ENCODE measurements at regions not wholly inside any gene's neighbourhood (a gene's known extent, or its start where the extent isn't known, plus 50 kb on each side); places are given as distances from the start of the nearest gene placed in this dataset.

- Mint-ChIP-seq H3K4me3 (no peak overlapping the region), H3K4me1 (no peaks in the 10 kb centered on the region), H3K9me3 (peaks cover 0 to 4% (median 0%) of the 10 kb centered on the region in 3 donors), H3K27me3 (no peaks in the 10 kb centered on the region), H3K36me3 (no peaks in the 10 kb centered on the region), H3K27ac (no peak overlapping the region)
These were observed 823.1 kb downstream of the USP25 start for GRCh38 chr21:16552880-16553279.

GRCh38 chr21:16554503-16554902 is 824.7 kb downstream of the USP25 start:
- Mint-ChIP-seq H3K36me3 (no peaks in the 10 kb centered on the region), H3K9me3 (peaks cover 0 to 4% (median 0%) of the 10 kb centered on the region in 3 donors), H3K27me3 (no peaks in the 10 kb centered on the region), H3K27ac (no peak overlapping the region), H3K4me1 (no peaks in the 10 kb centered on the region), H3K4me3 (no peak overlapping the region)

GRCh38 chr21:16563116-16563515 is 833.3 kb downstream of the USP25 start:
- Mint-ChIP-seq H3K36me3 (no peaks in the 10 kb centered on the region), H3K27ac (no peak overlapping the region), H3K9me3 (no peaks in the 10 kb centered on the region), H3K4me1 (no peaks in the 10 kb centered on the region), H3K4me3 (no peak overlapping the region), H3K27me3 (no peaks in the 10 kb centered on the region)

- Mint-ChIP-seq H3K9me3 (peaks cover 0 to 1% (median 0%) of the 10 kb centered on the region in 3 donors), H3K4me1 (no peaks in the 10 kb centered on the region), H3K4me3 (no peak overlapping the region), H3K27ac (no peak overlapping the region), H3K27me3 (no peaks in the 10 kb centered on the region), H3K36me3 (no peaks in the 10 kb centered on the region)
These were observed 834.0 kb downstream of the USP25 start for GRCh38 chr21:16563795-16564194.

GRCh38 chr21:16568244-16568643 is 838.5 kb downstream of the USP25 start:
- no peak overlapping the region for H3K27ac Mint-ChIP-seq
- no peaks in the 10 kb centered on the region for H3K4me1 Mint-ChIP-seq
- H3K9me3 Mint-ChIP-seq = peaks cover 0 to 1% (median 0%) of the 10 kb centered on the region in 3 donors
- no peak overlapping the region for H3K4me3 Mint-ChIP-seq
- H3K36me3 Mint-ChIP-seq = no peaks in the 10 kb centered on the region
- no peaks in the 10 kb centered on the region for H3K27me3 Mint-ChIP-seq

- Mint-ChIP-seq H3K27ac (no peak overlapping the region), H3K36me3 (no peaks in the 10 kb centered on the region), H3K4me1 (no peaks in the 10 kb centered on the region), H3K27me3 (no peaks in the 10 kb centered on the region), H3K9me3 (peaks cover 0 to 2% (median 0%) of the 10 kb centered on the region in 3 donors), H3K4me3 (no peak overlapping the region)
These were observed 838.9 kb downstream of the USP25 start for GRCh38 chr21:16568661-16569060.

GRCh38 chr21:16569679-16570078 is 839.9 kb downstream of the USP25 start:
- H3K27ac Mint-ChIP-seq = no peak overlapping the region
- H3K4me1 Mint-ChIP-seq = no peaks in the 10 kb centered on the region
- H3K27me3 Mint-ChIP-seq = no peaks in the 10 kb centered on the region
- peaks cover 0 to 4% (median 0%) of the 10 kb centered on the region in 3 donors for H3K9me3 Mint-ChIP-seq
- H3K4me3 Mint-ChIP-seq = no peak overlapping the region
- no peaks in the 10 kb centered on the region for H3K36me3 Mint-ChIP-seq

GRCh38 chr21:16570171-16570570 is 840.4 kb downstream of the USP25 start:
- Mint-ChIP-seq H3K4me1 (no peaks in the 10 kb centered on the region), H3K36me3 (no peaks in the 10 kb centered on the region), H3K27ac (no peak overlapping the region), H3K4me3 (no peak overlapping the region), H3K27me3 (no peaks in the 10 kb centered on the region), H3K9me3 (peaks cover 0 to 4% (median 0%) of the 10 kb centered on the region in 3 donors)

GRCh38 chr21:16570856-16571255 is 841.1 kb downstream of the USP25 start:
- H3K4me3 Mint-ChIP-seq = no peak overlapping the region
- H3K4me1 Mint-ChIP-seq = no peaks in the 10 kb centered on the region
- H3K9me3 Mint-ChIP-seq = peaks cover 0 to 4% (median 0%) of the 10 kb centered on the region in 3 donors
- no peak overlapping the region for H3K27ac Mint-ChIP-seq
- H3K36me3 Mint-ChIP-seq = no peaks in the 10 kb centered on the region
- no peaks in the 10 kb centered on the region for H3K27me3 Mint-ChIP-seq

GRCh38 chr21:16571594-16571993 is 841.8 kb downstream of the USP25 start:
- Mint-ChIP-seq H3K4me3 (no peak overlapping the region), H3K9me3 (peaks cover 0 to 5% (median 3%) of the 10 kb centered on the region in 3 donors), H3K27ac (no peak overlapping the region), H3K27me3 (no peaks in the 10 kb centered on the region), H3K36me3 (no peaks in the 10 kb centered on the region), H3K4me1 (no peaks in the 10 kb centered on the region)

- Mint-ChIP-seq H3K4me3 (no peak overlapping the region), H3K27ac (no peak overlapping the region), H3K4me1 (no peaks in the 10 kb centered on the region)
These were observed 842.2 kb downstream of the USP25 start for GRCh38 chr21:16572032-16572431.

GRCh38 chr21:16573578-16573977 is 843.8 kb downstream of the USP25 start:
- no peaks in the 10 kb centered on the region for H3K27me3 Mint-ChIP-seq

More at GRCh38 chr21:16572032-16572431, 842.2 kb downstream of the USP25 start:
- no peaks in the 10 kb centered on the region for H3K36me3 Mint-ChIP-seq
- peaks cover 0 to 5% (median 3%) of the 10 kb centered on the region in 3 donors for H3K9me3 Mint-ChIP-seq
- H3K27me3 Mint-ChIP-seq = no peaks in the 10 kb centered on the region

GRCh38 chr21:16577975-16578374 is 848.2 kb downstream of the USP25 start:
- Mint-ChIP-seq H3K27me3 (no peaks in the 10 kb centered on the region), H3K4me3 (no peak overlapping the region), H3K36me3 (no peaks in the 10 kb centered on the region), H3K27ac (no peak overlapping the region), H3K4me1 (no peaks in the 10 kb centered on the region), H3K9me3 (peaks cover 0 to 4% (median 3%) of the 10 kb centered on the region in 3 donors)

More at GRCh38 chr21:16573578-16573977, 843.8 kb downstream of the USP25 start:
- Mint-ChIP-seq H3K9me3 (peaks cover 0 to 5% (median 3%) of the 10 kb centered on the region in 3 donors), H3K4me1 (no peaks in the 10 kb centered on the region), H3K27ac (no peak overlapping the region), H3K36me3 (no peaks in the 10 kb centered on the region), H3K4me3 (no peak overlapping the region)

- H3K27ac Mint-ChIP-seq = no peak overlapping the region
- no peak overlapping the region for H3K4me3 Mint-ChIP-seq
- H3K9me3 Mint-ChIP-seq = peaks cover 0 to 3% (median 2%) of the 10 kb centered on the region in 3 donors
- H3K36me3 Mint-ChIP-seq = no peaks in the 10 kb centered on the region
- no peaks in the 10 kb centered on the region for H3K27me3 Mint-ChIP-seq
- H3K4me1 Mint-ChIP-seq = no peaks in the 10 kb centered on the region
These were observed 849.1 kb downstream of the USP25 start for GRCh38 chr21:16578912-16579311.

GRCh38 chr21:16579538-16579937 is 849.8 kb downstream of the USP25 start:
- Mint-ChIP-seq H3K36me3 (no peaks in the 10 kb centered on the region), H3K4me3 (no peak overlapping the region), H3K27me3 (no peaks in the 10 kb centered on the region), H3K4me1 (no peaks in the 10 kb centered on the region), H3K9me3 (peaks cover 0 to 3% (median 2%) of the 10 kb centered on the region in 3 donors), H3K27ac (no peak overlapping the region)

- no peaks in the 10 kb centered on the region for H3K36me3 Mint-ChIP-seq
- no peaks in the 10 kb centered on the region for H3K27me3 Mint-ChIP-seq
- peaks cover 0 to 3% (median 2%) of the 10 kb centered on the region in 3 donors for H3K9me3 Mint-ChIP-seq
- H3K4me1 Mint-ChIP-seq = no peaks in the 10 kb centered on the region
- H3K27ac Mint-ChIP-seq = no peak overlapping the region
- no peak overlapping the region for H3K4me3 Mint-ChIP-seq
These were observed 850.9 kb downstream of the USP25 start for GRCh38 chr21:16580661-16581060.
